ENCODE measurements at regions not wholly inside any gene's neighbourhood (a gene's known extent, or its start where the extent isn't known, plus 50 kb on each side); places are given as distances from the start of the nearest gene placed in this dataset.

- no peak overlapping the region for H3K27ac Mint-ChIP-seq
- CTCF ChIA-PET: interaction anchor here (1.2 kb wide), 1 partner anchor 55 kb away, joined by 4 read pairs; no protein-coding TSS in a partner anchor
These were observed 114.7 kb downstream of the BEGAIN start for GRCh38 chr14:100472491-100472890.

More at GRCh38 chr14:100472491-100472890, 114.7 kb downstream of the BEGAIN start:
- Mint-ChIP-seq H3K36me3 (no peaks in the 10 kb centered on the region), H3K4me3 (no peak overlapping the region), H3K9me3 (no peaks in the 10 kb centered on the region), H3K27me3 (ENCODE audit: low read depth) (no peaks in the 10 kb centered on the region), H3K4me1 (no peaks in the 10 kb centered on the region)
- POLR2A ChIA-PET: no interaction called here
- DNase-seq (ENCODE audit: low spot score): no peak
- no peak for ATAC-seq
- TF ChIP-seq E2F4 (CRISPR knock-in tag; IDR thresholded peaks at IDR 0.05; ENCODE audit: borderline replicate concordance, low read depth) (no peak), ARID4B (CRISPR knock-in tag; IDR thresholded peaks at IDR 0.05; ENCODE audit: borderline replicate concordance) (no peak), SOX15 (CRISPR knock-in tag; IDR thresholded peaks at IDR 0.05) (no peak), EMX1 (CRISPR knock-in tag; IDR thresholded peaks at IDR 0.05) (no peak), HMGA2 (CRISPR knock-in tag; IDR thresholded peaks at IDR 0.05) (no peak), TCF7 (CRISPR knock-in tag; IDR thresholded peaks at IDR 0.05; ENCODE audit: low read depth) (no peak), ZNF396 (CRISPR knock-in tag; IDR thresholded peaks at IDR 0.05; ENCODE audit: borderline replicate concordance) (no peak), TEAD1 (CRISPR knock-in tag; IDR thresholded peaks at IDR 0.05) (no peak), GTF2I (CRISPR knock-in tag; conservative IDR thresholded peaks at IDR 0.05) (no peak), FOXP1 (CRISPR knock-in tag; IDR thresholded peaks at IDR 0.05; ENCODE audit: borderline replicate concordance) (no peak), ATF2 (CRISPR knock-in tag; IDR thresholded peaks at IDR 0.05; ENCODE audit: borderline replicate concordance, low read depth) (no peak), ZBTB43 (CRISPR knock-in tag; IDR thresholded peaks at IDR 0.05) (no peak), SMAD3 (CRISPR knock-in tag; IDR thresholded peaks at IDR 0.05; ENCODE audit: borderline replicate concordance) (no peak)
- TF ChIP-seq, protein P1, sequence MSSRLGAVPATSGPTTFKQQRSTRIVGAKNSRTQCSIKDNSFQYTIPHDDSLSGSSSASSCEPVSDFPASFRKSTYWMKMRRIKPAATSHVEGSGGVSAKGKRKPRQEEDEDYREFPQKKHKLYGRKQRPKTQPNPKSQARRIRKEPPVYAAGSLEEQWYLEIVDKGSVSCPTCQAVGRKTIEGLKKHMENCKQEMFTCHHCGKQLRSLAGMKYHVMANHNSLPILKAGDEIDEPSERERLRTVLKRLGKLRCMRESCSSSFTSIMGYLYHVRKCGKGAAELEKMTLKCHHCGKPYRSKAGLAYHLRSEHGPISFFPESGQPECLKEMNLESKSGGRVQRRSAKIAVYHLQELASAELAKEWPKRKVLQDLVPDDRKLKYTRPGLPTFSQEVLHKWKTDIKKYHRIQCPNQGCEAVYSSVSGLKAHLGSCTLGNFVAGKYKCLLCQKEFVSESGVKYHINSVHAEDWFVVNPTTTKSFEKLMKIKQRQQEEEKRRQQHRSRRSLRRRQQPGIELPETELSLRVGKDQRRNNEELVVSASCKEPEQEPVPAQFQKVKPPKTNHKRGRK (CRISPR knock-in tag; IDR thresholded peaks at IDR 0.05; ENCODE audit: borderline replicate concordance): no peak
- TF ChIP-seq, protein P2, sequence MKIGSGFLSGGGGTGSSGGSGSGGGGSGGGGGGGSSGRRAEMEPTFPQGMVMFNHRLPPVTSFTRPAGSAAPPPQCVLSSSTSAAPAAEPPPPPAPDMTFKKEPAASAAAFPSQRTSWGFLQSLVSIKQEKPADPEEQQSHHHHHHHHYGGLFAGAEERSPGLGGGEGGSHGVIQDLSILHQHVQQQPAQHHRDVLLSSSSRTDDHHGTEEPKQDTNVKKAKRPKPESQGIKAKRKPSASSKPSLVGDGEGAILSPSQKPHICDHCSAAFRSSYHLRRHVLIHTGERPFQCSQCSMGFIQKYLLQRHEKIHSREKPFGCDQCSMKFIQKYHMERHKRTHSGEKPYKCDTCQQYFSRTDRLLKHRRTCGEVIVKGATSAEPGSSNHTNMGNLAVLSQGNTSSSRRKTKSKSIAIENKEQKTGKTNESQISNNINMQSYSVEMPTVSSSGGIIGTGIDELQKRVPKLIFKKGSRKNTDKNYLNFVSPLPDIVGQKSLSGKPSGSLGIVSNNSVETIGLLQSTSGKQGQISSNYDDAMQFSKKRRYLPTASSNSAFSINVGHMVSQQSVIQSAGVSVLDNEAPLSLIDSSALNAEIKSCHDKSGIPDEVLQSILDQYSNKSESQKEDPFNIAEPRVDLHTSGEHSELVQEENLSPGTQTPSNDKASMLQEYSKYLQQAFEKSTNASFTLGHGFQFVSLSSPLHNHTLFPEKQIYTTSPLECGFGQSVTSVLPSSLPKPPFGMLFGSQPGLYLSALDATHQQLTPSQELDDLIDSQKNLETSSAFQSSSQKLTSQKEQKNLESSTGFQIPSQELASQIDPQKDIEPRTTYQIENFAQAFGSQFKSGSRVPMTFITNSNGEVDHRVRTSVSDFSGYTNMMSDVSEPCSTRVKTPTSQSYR (CRISPR knock-in tag; IDR thresholded peaks at IDR 0.05): no peak
- TF ChIP-seq, protein P3, sequence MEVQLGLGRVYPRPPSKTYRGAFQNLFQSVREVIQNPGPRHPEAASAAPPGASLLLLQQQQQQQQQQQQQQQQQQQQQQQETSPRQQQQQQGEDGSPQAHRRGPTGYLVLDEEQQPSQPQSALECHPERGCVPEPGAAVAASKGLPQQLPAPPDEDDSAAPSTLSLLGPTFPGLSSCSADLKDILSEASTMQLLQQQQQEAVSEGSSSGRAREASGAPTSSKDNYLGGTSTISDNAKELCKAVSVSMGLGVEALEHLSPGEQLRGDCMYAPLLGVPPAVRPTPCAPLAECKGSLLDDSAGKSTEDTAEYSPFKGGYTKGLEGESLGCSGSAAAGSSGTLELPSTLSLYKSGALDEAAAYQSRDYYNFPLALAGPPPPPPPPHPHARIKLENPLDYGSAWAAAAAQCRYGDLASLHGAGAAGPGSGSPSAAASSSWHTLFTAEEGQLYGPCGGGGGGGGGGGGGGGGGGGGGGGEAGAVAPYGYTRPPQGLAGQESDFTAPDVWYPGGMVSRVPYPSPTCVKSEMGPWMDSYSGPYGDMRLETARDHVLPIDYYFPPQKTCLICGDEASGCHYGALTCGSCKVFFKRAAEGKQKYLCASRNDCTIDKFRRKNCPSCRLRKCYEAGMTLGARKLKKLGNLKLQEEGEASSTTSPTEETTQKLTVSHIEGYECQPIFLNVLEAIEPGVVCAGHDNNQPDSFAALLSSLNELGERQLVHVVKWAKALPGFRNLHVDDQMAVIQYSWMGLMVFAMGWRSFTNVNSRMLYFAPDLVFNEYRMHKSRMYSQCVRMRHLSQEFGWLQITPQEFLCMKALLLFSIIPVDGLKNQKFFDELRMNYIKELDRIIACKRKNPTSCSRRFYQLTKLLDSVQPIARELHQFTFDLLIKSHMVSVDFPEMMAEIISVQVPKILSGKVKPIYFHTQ (CRISPR knock-in tag; IDR thresholded peaks at IDR 0.05): no peak
- TF ChIP-seq, protein P4, sequence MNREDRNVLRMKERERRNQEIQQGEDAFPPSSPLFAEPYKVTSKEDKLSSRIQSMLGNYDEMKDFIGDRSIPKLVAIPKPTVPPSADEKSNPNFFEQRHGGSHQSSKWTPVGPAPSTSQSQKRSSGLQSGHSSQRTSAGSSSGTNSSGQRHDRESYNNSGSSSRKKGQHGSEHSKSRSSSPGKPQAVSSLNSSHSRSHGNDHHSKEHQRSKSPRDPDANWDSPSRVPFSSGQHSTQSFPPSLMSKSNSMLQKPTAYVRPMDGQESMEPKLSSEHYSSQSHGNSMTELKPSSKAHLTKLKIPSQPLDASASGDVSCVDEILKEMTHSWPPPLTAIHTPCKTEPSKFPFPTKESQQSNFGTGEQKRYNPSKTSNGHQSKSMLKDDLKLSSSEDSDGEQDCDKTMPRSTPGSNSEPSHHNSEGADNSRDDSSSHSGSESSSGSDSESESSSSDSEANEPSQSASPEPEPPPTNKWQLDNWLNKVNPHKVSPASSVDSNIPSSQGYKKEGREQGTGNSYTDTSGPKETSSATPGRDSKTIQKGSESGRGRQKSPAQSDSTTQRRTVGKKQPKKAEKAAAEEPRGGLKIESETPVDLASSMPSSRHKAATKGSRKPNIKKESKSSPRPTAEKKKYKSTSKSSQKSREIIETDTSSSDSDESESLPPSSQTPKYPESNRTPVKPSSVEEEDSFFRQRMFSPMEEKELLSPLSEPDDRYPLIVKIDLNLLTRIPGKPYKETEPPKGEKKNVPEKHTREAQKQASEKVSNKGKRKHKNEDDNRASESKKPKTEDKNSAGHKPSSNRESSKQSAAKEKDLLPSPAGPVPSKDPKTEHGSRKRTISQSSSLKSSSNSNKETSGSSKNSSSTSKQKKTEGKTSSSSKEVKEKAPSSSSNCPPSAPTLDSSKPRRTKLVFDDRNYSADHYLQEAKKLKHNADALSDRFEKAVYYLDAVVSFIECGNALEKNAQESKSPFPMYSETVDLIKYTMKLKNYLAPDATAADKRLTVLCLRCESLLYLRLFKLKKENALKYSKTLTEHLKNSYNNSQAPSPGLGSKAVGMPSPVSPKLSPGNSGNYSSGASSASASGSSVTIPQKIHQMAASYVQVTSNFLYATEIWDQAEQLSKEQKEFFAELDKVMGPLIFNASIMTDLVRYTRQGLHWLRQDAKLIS (CRISPR knock-in tag; IDR thresholded peaks at IDR 0.05; ENCODE audit: borderline replicate concordance): no peak
